GM12864 (cell line): ENCODE measurements at regions not wholly inside any gene's neighbourhood (a gene's known extent, or its start where the extent isn't known, plus 50 kb on each side); places are given as distances from the start of the nearest gene placed in this dataset.

Source experiments
- DNase-seq: peaks from one replicate; pipeline ENCODE4 v3.0.0-alpha.2; 2011; ENCODE audit warnings: low read depth
- H3K4me3 ChIP-seq: 2 replicates; pipeline ENCODE4 v1.5.1; 2011; ENCODE audit warnings: mild to moderate bottlenecking, low read depth, low read length, control low read depth
- TF ChIP-seq, protein P1 (sequence below): IDR thresholded peaks from 2 replicates; pipeline ENCODE4 v1.5.1; 2011; ENCODE audit warnings: low read depth, mild to moderate bottlenecking, moderate library complexity, low read length, control low read depth, inconsistent platforms; ENCODE audit errors: missing control alignments

DNA sequence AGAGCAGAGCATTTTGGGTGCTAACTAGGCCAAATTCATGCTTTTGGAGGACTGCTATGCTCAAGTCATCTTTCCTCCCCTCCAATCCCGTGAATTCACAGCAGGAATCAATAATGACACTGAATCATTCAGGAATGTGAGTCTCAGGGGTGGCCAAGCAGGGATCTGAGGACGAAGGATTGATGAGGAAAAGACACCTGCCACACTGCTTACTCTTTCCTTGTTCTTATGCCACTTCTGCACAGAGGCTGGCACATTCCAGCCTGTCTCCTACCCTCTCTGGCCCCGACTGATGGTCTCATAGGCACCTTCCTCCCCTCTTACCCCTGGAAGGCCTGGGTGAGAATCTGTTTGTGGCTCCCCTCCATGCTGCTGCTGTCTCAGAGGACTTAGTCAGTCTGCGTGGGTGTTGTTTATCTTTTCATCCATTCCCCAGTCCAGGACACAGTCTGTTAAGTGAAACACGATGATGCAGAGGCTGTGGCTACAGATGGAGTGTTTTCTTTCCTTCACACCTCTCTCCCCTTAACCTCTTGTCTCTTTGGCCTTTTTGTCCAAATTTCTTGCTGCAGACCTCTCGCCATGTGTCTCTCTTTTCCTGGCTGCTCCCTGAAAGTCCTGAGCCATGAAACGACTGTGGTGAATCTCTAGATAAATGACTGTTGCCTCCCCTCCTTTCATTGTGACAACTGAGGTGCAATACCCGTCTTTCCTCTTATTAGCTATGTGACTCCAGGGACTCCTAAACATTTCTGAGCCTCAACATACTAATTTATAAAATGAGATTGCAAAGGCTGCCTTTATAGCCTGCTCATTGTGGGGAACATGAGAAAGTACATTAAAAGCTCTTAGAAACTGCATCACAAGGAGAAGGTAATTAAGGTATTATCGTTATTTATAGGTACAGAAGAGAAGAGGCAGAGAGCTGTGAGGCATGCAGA is 86.9 kb downstream of the RDH14 start:
- TF ChIP-seq, protein P1, sequence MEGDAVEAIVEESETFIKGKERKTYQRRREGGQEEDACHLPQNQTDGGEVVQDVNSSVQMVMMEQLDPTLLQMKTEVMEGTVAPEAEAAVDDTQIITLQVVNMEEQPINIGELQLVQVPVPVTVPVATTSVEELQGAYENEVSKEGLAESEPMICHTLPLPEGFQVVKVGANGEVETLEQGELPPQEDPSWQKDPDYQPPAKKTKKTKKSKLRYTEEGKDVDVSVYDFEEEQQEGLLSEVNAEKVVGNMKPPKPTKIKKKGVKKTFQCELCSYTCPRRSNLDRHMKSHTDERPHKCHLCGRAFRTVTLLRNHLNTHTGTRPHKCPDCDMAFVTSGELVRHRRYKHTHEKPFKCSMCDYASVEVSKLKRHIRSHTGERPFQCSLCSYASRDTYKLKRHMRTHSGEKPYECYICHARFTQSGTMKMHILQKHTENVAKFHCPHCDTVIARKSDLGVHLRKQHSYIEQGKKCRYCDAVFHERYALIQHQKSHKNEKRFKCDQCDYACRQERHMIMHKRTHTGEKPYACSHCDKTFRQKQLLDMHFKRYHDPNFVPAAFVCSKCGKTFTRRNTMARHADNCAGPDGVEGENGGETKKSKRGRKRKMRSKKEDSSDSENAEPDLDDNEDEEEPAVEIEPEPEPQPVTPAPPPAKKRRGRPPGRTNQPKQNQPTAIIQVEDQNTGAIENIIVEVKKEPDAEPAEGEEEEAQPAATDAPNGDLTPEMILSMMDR: no peak
- no peak for DNase-seq
- no peak overlapping the region for H3K4me3 ChIP-seq

DNA sequence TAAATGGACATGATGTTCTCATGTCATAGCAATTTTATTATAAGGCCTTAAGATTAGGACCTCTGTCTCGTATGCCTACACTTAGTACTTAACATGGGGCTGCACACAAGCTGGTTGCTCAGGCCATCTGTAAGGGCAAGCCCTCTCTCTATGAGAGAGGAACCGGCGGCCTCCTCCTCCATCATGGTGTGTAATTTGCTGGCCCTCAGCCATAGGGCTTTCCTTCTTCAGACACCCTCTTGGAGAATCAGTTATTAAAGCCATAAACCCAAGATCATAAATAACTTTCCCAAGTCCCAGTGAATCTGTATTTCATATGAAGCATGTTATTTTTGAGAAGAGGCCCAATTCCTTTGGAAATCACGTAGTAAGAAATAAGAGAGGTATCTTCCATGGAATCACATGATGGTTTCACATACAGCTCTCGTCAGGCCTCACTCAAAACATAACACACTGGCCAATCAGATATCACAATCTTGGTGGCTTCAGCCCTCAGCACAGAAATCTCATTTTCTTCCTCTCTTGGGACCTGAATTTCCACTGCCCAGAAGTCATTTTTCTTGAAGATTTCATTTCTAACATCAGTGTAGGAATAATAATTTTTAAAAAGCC is 92.6 kb downstream of the RDH14 start:
- TF ChIP-seq, protein P1: no peak
- no peak for DNase-seq
- no peak overlapping the region for H3K4me3 ChIP-seq

DNA sequence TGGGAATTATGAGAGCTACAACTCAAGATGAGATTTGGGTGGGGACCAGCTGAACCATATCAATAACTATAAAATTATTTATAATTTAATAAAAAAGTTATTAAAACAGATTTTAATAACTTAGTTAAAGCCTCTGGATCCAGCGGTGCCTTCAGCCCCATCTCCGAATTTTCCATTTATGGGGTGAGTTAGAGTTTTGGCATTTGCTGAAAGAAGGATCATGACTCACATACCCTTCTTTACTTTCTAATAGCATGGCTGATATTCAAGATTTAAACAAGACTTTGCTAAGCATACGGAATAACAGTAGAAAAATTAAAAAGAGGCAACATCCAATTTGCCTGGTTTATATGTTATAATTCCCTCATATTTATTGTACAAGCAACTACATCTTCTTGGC is 94.5 kb downstream of the RDH14 start:
- H3K4me3 ChIP-seq: no peak overlapping the region
- TF ChIP-seq, protein P1: no peak
- no peak for DNase-seq

DNA sequence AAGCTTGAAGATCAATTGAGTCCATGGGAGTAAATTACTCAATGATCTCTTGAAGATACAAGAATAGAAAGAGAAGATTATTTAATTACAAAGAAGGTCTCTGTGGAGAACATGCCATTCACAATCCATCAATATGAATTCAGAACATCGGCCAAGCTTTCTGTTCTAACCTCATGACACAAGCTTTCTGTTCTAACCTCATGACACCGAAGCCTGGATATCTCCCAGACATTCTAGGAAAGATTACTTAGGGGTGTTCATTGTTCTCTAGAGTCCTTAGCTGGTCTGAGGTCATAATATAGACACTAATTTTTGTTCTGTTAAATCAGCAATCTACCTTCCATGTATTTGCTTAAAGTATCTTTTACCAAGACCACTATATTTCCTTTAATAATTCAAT is 95.5 kb downstream of the RDH14 start:
- TF ChIP-seq, protein P1: no peak
- H3K4me3 ChIP-seq: no peak overlapping the region
- no peak for DNase-seq

DNA sequence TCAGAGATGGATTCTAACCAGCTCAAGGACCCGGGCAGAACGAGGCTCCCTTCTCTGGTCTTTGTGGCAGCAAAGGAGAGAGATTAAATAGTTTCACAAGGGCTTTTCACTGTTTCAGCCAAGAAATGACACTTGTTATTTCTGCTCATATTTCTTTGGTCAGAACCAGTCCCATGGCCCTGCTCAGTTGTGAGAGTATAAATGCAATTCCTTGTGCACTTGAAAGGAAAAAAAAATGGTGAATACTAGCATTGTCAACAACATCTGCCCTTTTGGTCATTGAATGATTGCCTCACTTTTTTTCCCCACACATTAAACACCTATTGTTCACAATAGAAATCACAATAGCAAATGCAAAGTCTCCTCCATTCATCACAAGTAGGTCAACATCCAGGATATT is 104.4 kb downstream of the RDH14 start:
- TF ChIP-seq, protein P1: no peak
- H3K4me3 ChIP-seq: no peak overlapping the region

DNA sequence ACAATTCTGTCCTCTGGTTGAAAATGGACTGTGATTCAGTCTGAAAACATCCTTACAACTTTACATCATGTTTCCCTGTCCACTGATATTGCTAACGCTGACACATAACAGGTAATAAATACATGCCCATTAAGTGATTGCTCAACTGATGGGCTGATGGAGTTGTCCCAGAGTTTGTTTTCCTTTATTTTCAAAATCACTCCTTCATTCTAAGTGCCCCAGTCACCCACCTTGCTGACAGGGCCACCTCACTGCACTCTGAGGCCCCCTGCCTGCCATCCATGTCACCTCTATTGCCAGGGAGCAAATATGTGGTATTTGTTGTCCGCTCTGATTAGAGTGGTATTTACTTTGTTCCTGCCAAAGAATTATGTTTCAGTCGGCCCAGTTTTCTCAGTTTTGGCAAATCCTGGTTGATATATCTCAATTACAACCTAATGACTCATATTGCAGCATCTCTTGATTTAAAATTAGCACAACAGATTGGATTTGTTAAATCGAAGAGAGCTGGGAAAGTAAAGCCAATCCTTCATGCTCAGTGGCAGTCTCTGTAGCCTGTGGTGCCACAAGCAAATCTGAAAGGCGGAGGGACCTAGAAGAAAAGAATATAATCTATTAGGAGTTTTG is 105.1 kb downstream of the RDH14 start:
- DNase-seq: no peak
- no peak overlapping the region for H3K4me3 ChIP-seq
- TF ChIP-seq, protein P1: no peak

More for the DNA sequence above, 104.4 kb downstream of the RDH14 start:
- DNase-seq: no peak
